K562 (cell line): ENCODE measurements at regions not wholly inside any gene's neighbourhood (a gene's known extent, or its start where the extent isn't known, plus 50 kb on each side); places are given as distances from the start of the nearest gene placed in this dataset.
A peak's percentile ranks its signal among the peaks of the same experiment; 100 is the strongest.

Source experiments
- ATAC-seq: fragments of 200-7000 bp; cut with Tn5 transposase; 3 replicates; pipeline ENCODE4 v1.9.1; 2020; ENCODE audit warnings: moderate library complexity
- BruUV-seq: library from RNA; stranded (reverse); fragments of 400-500 nt; replicated peaks from 2 replicates; lab custom pipeline; 2021; lab: Mats Ljungman, UMichigan
- CTCF ChIA-PET: fragments of 300-600 bp; formaldehyde crosslinking; extraction: SDS; loops from one replicate; lab custom pipeline; 2021; ENCODE audit warnings: low intra/inter-chr PET ratio; lab: Yijun Ruan, JAX
- POLR2A ChIA-PET: fragments of 300-600, 350-650 bp; sonication (Branson Sonifier 250); formaldehyde crosslinking; extraction: SDS; loops from one replicate; lab custom pipeline; 2021; ENCODE audit warnings: antibody characterized with exemption, inconsistent platforms; lab: Yijun Ruan, JAX
- DNase-seq, 4 experiments: peaks; one replicate each; pipeline versions ENCODE4 v3.0.0 to v3.0.0-alpha.2; 2011 to 2018; ENCODE audit warnings: low spot score in 3 of 4, mixed read lengths in 3 of 4; ENCODE audit errors: extremely low read depth in 1 of 4
- FAIRE-seq: peaks from 2 replicates; lab custom pipeline; 2011; peaks lifted over from hg19 to GRCh38; lab: Jason Lieb, UNC
- H2AFZ ChIP-seq: 2 replicates; pipeline ENCODE4 v1.6.0; 2011; ENCODE audit warnings: low read depth, low read length, control low read depth, inconsistent platforms
- H3K27ac ChIP-seq: fragments of 200-600 bp; 3 replicates; pipeline ENCODE4 v1.8.0; 2011; ENCODE audit warnings: low read depth, mild to moderate bottlenecking, control low read depth, inconsistent platforms, low read length, moderate library complexity, mixed read lengths; ENCODE audit errors: extremely low read depth
- H3K27me3 ChIP-seq, 2 experiments: fragments of 300-600 bp in 1 of 2; 2 replicates in 1 of 2; 3 replicates in 1 of 2; pipeline versions ENCODE4 v1.6.0 to v1.8.0; 2011; ENCODE audit warnings: inconsistent platforms in 2 of 2, low read length in 2 of 2, mild to moderate bottlenecking in 1 of 2, mixed read lengths in 1 of 2, moderate library complexity in 1 of 2; ENCODE audit not compliant: control insufficient read depth in 2 of 2, insufficient read depth in 2 of 2
- H3K36me3 ChIP-seq: fragments of 300-600 bp; 3 replicates; pipeline ENCODE4 v1.8.0; 2011; ENCODE audit warnings: mild to moderate bottlenecking, low read length, inconsistent platforms; ENCODE audit not compliant: control insufficient read depth, insufficient read depth
- H3K4me1 ChIP-seq, 2 experiments: fragments of 200-600 bp in 1 of 2; replicated peaks in 1 of 2; 2 replicates in 1 of 2; 3 replicates in 1 of 2; pipeline versions ENCODE4 v1.5.1 to v1.8.0; 2011; ENCODE audit warnings: inconsistent platforms in 2 of 2, low read length in 2 of 2, mild to moderate bottlenecking in 1 of 2, mixed read lengths in 1 of 2, moderate library complexity in 1 of 2; ENCODE audit not compliant: control insufficient read depth in 2 of 2, insufficient read depth in 2 of 2
- H3K4me2 ChIP-seq: 2 replicates; pipeline ENCODE4 v1.6.1; 2011; ENCODE audit warnings: low read length, control low read depth, inconsistent platforms, mixed read lengths; ENCODE audit not compliant: insufficient read depth
- H3K4me3 ChIP-seq: fragments of 200-600 bp; sonication (generic), shearing (Covaris generic); 2 replicates; pipeline ENCODE4 v1.5.1; 2016; ENCODE audit warnings: control low read depth, inconsistent platforms
- H3K79me2 ChIP-seq: fragments of 200-600 bp; 3 replicates; pipeline ENCODE4 v1.8.0; 2011; ENCODE audit warnings: low read length, inconsistent platforms; ENCODE audit not compliant: control insufficient read depth, insufficient read depth
- H3K9ac ChIP-seq, 2 experiments: 2 replicates each; pipeline versions ENCODE4 v1.6.0 to v1.6.1; 2011; ENCODE audit warnings: low read depth in 2 of 2, low read length in 2 of 2, control low read depth in 1 of 2, inconsistent platforms in 1 of 2, mild to moderate bottlenecking in 1 of 2, mixed read lengths in 1 of 2; ENCODE audit not compliant: insufficient read depth in 1 of 2
- H3K9me1 ChIP-seq: one replicate; pipeline ENCODE4 v1.6.0; 2011; ENCODE audit warnings: inconsistent platforms, mild to moderate bottlenecking, low read length, moderate library complexity; ENCODE audit not compliant: control insufficient read depth, insufficient read depth
- H3K9me3 ChIP-seq: replicated peaks from 2 replicates; pipeline ENCODE4 v1.5.1; 2011; ENCODE audit warnings: low read depth, low read length, inconsistent platforms; ENCODE audit not compliant: control insufficient read depth, insufficient read depth
- H4K20me1 ChIP-seq: replicated peaks from 2 replicates; pipeline ENCODE4 v1.6.1; 2011; ENCODE audit warnings: low read length, inconsistent platforms, mixed read lengths; ENCODE audit not compliant: control insufficient read depth, insufficient read depth
- CHD2 ChIP-seq: IDR thresholded peaks from 2 replicates; pipeline ENCODE4 v1.6.1; 2011; ENCODE audit warnings: low read depth, low read length
- DMBX1 ChIP-seq: fragments of 250-450 bp; sonication (Bioruptor Pico); IDR thresholded peaks from 2 replicates; pipeline ENCODE4 v1.8.0; 2022; ENCODE audit warnings: inconsistent platforms, mild to moderate bottlenecking, moderate library complexity, borderline replicate concordance
- POU5F1 ChIP-seq: fragments of 150-350 bp; IDR thresholded peaks from 2 replicates; pipeline ENCODE4 v1.6.1; 2014; ENCODE audit warnings: borderline replicate concordance, low read length, low read depth, mild to moderate bottlenecking; ENCODE audit not compliant: partially characterized antibody
- RBM34 ChIP-seq: fragments of 200-400 bp; formaldehyde crosslinking; IDR thresholded peaks from 2 replicates; pipeline ENCODE4 v1.6.1; 2018; ENCODE audit warnings: low read length, borderline replicate concordance; ENCODE audit not compliant: insufficient read depth
- SMAD4 ChIP-seq: fragments of 250-450 bp; sonication (Bioruptor Pico); conservative IDR thresholded peaks from 2 replicates; pipeline ENCODE4 v1.8.0; 2021; ENCODE audit warnings: inconsistent platforms, mild to moderate bottlenecking, moderate library complexity
- STAT5A ChIP-seq: IDR thresholded peaks from 2 replicates; pipeline ENCODE4 v1.6.1; 2012; ENCODE audit warnings: low read length, inconsistent platforms, borderline replicate concordance
- ZBTB1 ChIP-seq: sonication (generic); formaldehyde crosslinking; IDR thresholded peaks from 2 replicates; pipeline ENCODE4 v1.8.1; 2023; ENCODE audit warnings: missing genetic modification reagents, low read depth, mild to moderate bottlenecking, borderline replicate concordance
- WGBS: fragments of 100-300 bp; shearing (Covaris generic); methylation state at CpG from one replicate; pipeline ENCODE4 v1.1.6; 2016; ENCODE audit warnings: low coverage, mixed read lengths; ENCODE audit not compliant: insufficient coverage; ENCODE audit errors: missing lambda C conversion rate; 5-methylcytosine and 5-hydroxymethylcytosine counted together
- in situ Hi-C: fragments of 300-500 bp; cut with MboI; formaldehyde crosslinking; loops from 4 replicates; pipeline ENCODE4 v1.15.0; 2018; ENCODE audit warnings: inconsistent platforms, mixed read lengths
- intact Hi-C: fragments of 100-400 bp; cut with micrococcal nuclease; formaldehyde crosslinking; loops from 2 replicates; pipeline ENCODE4 v1.14.2; 2022

DNA sequence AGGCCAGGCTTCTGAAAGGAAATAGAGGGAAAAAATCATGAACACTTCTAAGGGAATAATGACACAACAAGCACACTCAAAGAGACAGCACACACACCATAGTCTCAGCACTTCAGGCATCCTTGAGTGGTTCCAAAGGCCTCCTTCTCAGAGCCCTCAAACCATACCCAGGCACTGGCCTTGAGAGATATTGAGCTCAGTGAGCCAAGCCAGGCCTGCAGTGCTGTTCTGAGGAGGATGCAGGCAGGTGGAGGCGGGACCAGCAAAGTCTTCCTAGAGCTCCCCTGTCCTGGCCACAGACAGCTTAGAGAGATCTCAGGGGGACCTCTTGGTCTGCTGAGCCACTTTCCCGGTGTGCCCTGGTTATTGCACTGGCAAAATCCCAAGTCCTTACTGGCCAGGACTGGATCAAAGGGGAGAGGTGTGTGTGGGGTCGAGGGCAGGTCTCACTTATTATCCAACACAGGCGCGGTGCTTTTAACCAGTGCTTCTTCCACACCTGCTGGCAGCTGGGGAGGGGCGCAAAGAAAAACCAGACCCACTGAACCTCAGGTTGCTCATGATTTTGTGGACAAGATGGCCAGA lies 86.8 kb upstream of the HAAO start:
- Histone ChIP-seq H2AFZ (no peak overlapping the region), H3K4me3 (no peak overlapping the region), H3K27me3 (no peaks in the 10 kb centered on the region), H3K4me2 (no peak overlapping the region), H3K9ac (no peak overlapping the region), H3K9me1 (no peaks in the 10 kb centered on the region), H4K20me1 (no peaks in the 10 kb centered on the region), H3K9me3 (no peaks in the 10 kb centered on the region), H3K27ac (no peak overlapping the region), H3K79me2 (no peaks in the 10 kb centered on the region), H3K4me1 (peaks cover 0 to 4% of the 10 kb centered on the region in 2 experiments; a peak in 1 of 5 replicates), H3K36me3 (no peaks in the 10 kb centered on the region)
- in situ Hi-C loops (no loop called here), intact Hi-C loops (no loop called here)
- FAIRE-seq (peak; percentile 46), DNase-seq (no peak), ATAC-seq (no peak)
- CTCF ChIA-PET, result no interaction called here
- TF ChIP-seq ZBTB1 (CRISPR knock-in tag), result no peak
- no peak for TF ChIP-seq STAT5A
- TF ChIP-seq RBM34, result no peak
- no peak for TF ChIP-seq CHD2
- no peak for TF ChIP-seq SMAD4
- TF ChIP-seq DMBX1 (CRISPR knock-in tag), result no peak
- TF ChIP-seq POU5F1, result no peak
- BruUV-seq, result no TSS peak
- POLR2A ChIA-PET, result no interaction called here
- 67% methylated on average over 5 of the region's 6 CpGs for WGBS
